HCT116 (cell line): ENCODE measurements at regions not wholly inside any gene's neighbourhood (a gene's known extent, or its start where the extent isn't known, plus 50 kb on each side); places are given as distances from the start of the nearest gene placed in this dataset.

Source experiments
- CTCF ChIP-seq, 3 experiments: fragments of 200-600 bp in 1 of 3; sonication (generic) in 1 of 3; IDR thresholded peaks in 2 of 3; conservative IDR thresholded peaks in 1 of 3; 2 replicates each; pipeline ENCODE4 v1.5.1; 2012 to 2017; ENCODE audit warnings: low read depth in 2 of 3, low read length in 2 of 3, antibody characterized with exemption in 1 of 3, borderline replicate concordance in 1 of 3, control low read depth in 1 of 3, mild to moderate bottlenecking in 1 of 3, mixed read lengths in 1 of 3, mixed run types in 1 of 3, moderate library complexity in 1 of 3; ENCODE audit not compliant: insufficient read depth in 1 of 3
- EZH2 ChIP-seq: fragments of 200-600 bp; sonication (generic); IDR thresholded peaks from 2 replicates; pipeline ENCODE4 v1.6.1; 2017; ENCODE audit warnings: antibody characterized with exemption, mixed run types
- EZH2phosphoT487 ChIP-seq: fragments of 200-600 bp; IDR thresholded peaks from 2 replicates; pipeline ENCODE4 v1.6.1; 2018; ENCODE audit warnings: antibody characterized with exemption, borderline replicate concordance
- JUND ChIP-seq: IDR thresholded peaks from 2 replicates; pipeline ENCODE4 v1.6.1; 2012
- POLR2A ChIP-seq: IDR thresholded peaks from 2 replicates; pipeline ENCODE4 v1.7.0; 2011; ENCODE audit warnings: borderline replicate concordance; ENCODE audit not compliant: insufficient read depth, insufficient read length; ENCODE audit errors: extremely low read depth
- POLR2AphosphoS5 ChIP-seq: IDR thresholded peaks from 2 replicates; pipeline ENCODE4 v1.6.1; 2011; ENCODE audit warnings: mild to moderate bottlenecking, low read depth, low read length, moderate library complexity
- RAD21 ChIP-seq: IDR thresholded peaks from 2 replicates; pipeline ENCODE4 v1.6.1; 2012; ENCODE audit warnings: low read depth, mild to moderate bottlenecking
- SIN3A ChIP-seq: IDR thresholded peaks from 2 replicates; pipeline ENCODE4 v1.6.1; 2012; ENCODE audit warnings: low read depth
- TCF7L2 ChIP-seq: IDR thresholded peaks from 2 replicates; pipeline ENCODE4 v1.7.0; 2011; ENCODE audit warnings: borderline replicate concordance, inconsistent platforms; ENCODE audit not compliant: insufficient read depth, insufficient read length; ENCODE audit errors: extremely low read depth
- YY1 ChIP-seq: IDR thresholded peaks from 2 replicates; pipeline ENCODE4 v1.6.1; 2011; ENCODE audit warnings: low read length, low read depth, moderate library complexity, mild to moderate bottlenecking; ENCODE audit not compliant: insufficient replicate concordance; ENCODE audit errors: extremely low read depth
- ZNF274 ChIP-seq: fragments of 200-500 bp; sonication (Bioruptor generic); IDR thresholded peaks from 2 replicates; pipeline ENCODE4 v1.6.1; 2014; ENCODE audit warnings: mild to moderate bottlenecking, low read depth, low read length, inconsistent platforms

- TF ChIP-seq CTCF (IDR thresholded peaks at IDR 0.05 in 2 of 3, conservative IDR thresholded peaks at IDR 0.05 in 1 of 3; ENCODE audit: borderline replicate concordance in 1 of 3, insufficient read depth in 1 of 3, low read depth in 2 of 3, low read length in 2 of 3) (no peak), TCF7L2 (no peak), ZNF274 (no peak), JUND (no peak), EZH2phosphoT487 (no peak), EZH2 (no peak), POLR2AphosphoS5 (no peak), POLR2A (no peak), YY1 (no peak), RAD21 (no peak), SIN3A (no peak)
Observed at GRCh38 chr4:45530498-45530897, 593.4 kb downstream of the GABRG1 start.
